Mesenchymal stem cell (in vitro differentiated cells and primary cell): ENCODE measurements at regions not wholly inside any gene's neighbourhood (a gene's known extent, or its start where the extent isn't known, plus 50 kb on each side); places are given as distances from the start of the nearest gene placed in this dataset.

Experiments
- DNase-seq: peaks from one replicate; pipeline ENCODE4 v3.0.0-alpha.2; 2013
- H2AFZ ChIP-seq: one replicate; pipeline ENCODE4 v1.6.1; 2013; ENCODE audit warnings: low read depth, mild to moderate bottlenecking, control low read depth, inconsistent platforms, low read length, moderate library complexity
- H2AK5ac ChIP-seq: 2 replicates; pipeline ENCODE4 v1.6.1; 2013; ENCODE audit warnings: low read length, moderate library complexity, mild to moderate bottlenecking, inconsistent platforms; ENCODE audit not compliant: severe bottlenecking
- H2BK120ac ChIP-seq: one replicate; pipeline ENCODE4 v1.6.1; 2013; ENCODE audit warnings: low read depth, mild to moderate bottlenecking, inconsistent platforms, low read length, moderate library complexity
- H2BK12ac ChIP-seq, 2 experiments: one replicate each; pipeline ENCODE4 v1.6.1; 2013; ENCODE audit warnings: inconsistent platforms in 2 of 2, low read length in 2 of 2, mild to moderate bottlenecking in 2 of 2, moderate library complexity in 2 of 2, control low read depth in 1 of 2
- H2BK15ac ChIP-seq: one replicate; pipeline ENCODE4 v1.6.1; 2013; ENCODE audit warnings: mild to moderate bottlenecking, low read depth, inconsistent platforms; ENCODE audit not compliant: poor library complexity, severe bottlenecking
- H2BK5ac ChIP-seq: 2 replicates; pipeline ENCODE4 v1.6.1; 2013; ENCODE audit warnings: low read depth, mild to moderate bottlenecking, low read length, control low read depth, inconsistent platforms; ENCODE audit not compliant: poor library complexity, severe bottlenecking
- H3K14ac ChIP-seq, 2 experiments: one replicate each; pipeline ENCODE4 v1.6.1; 2013; ENCODE audit warnings: inconsistent platforms in 2 of 2, low read length in 2 of 2, control low read depth in 1 of 2, mild to moderate bottlenecking in 1 of 2, moderate library complexity in 1 of 2
- H3K18ac ChIP-seq, 2 experiments: one replicate each; pipeline ENCODE4 v1.6.1; 2013; ENCODE audit warnings: inconsistent platforms in 2 of 2, low read length in 2 of 2, control low read depth in 1 of 2, low read depth in 1 of 2, mild to moderate bottlenecking in 1 of 2
- H3K23ac ChIP-seq, 2 experiments: one replicate each; pipeline ENCODE4 v1.6.1; 2013; ENCODE audit warnings: inconsistent platforms in 2 of 2, low read length in 2 of 2, mild to moderate bottlenecking in 2 of 2, moderate library complexity in 2 of 2, control low read depth in 1 of 2
- H3K27ac ChIP-seq: 2 replicates; pipeline ENCODE4 v1.5.1; 2013; ENCODE audit warnings: mild to moderate bottlenecking, moderate library complexity, low read length, control low read depth, inconsistent platforms; ENCODE audit not compliant: poor library complexity, severe bottlenecking
- H3K27me3 ChIP-seq, 2 experiments: 2 replicates each; pipeline versions ENCODE4 v1.6.1 to v1.7.0; 2013; ENCODE audit warnings: low read length in 2 of 2, mild to moderate bottlenecking in 2 of 2, moderate library complexity in 2 of 2, control low read depth in 1 of 2, inconsistent platforms in 1 of 2; ENCODE audit not compliant: control insufficient read depth in 1 of 2, insufficient read depth in 1 of 2
- H3K36me3 ChIP-seq, 2 experiments: 2 replicates each; pipeline versions ENCODE4 v1.6.1 to v1.7.0; 2013; ENCODE audit warnings: low read length in 2 of 2, control low read depth in 1 of 2, inconsistent platforms in 1 of 2, low read depth in 1 of 2, mild to moderate bottlenecking in 1 of 2; ENCODE audit not compliant: insufficient read depth in 2 of 2, control insufficient read depth in 1 of 2
- H3K4ac ChIP-seq, 2 experiments: one replicate each; pipeline ENCODE4 v1.6.1; 2013; ENCODE audit warnings: inconsistent platforms in 2 of 2, low read length in 2 of 2, mild to moderate bottlenecking in 2 of 2, moderate library complexity in 2 of 2, control low read depth in 1 of 2, low read depth in 1 of 2
- H3K4me1 ChIP-seq: 2 replicates; pipeline ENCODE4 v1.6.1; 2013; ENCODE audit warnings: low read depth, low read length, control low read depth; ENCODE audit not compliant: control insufficient read depth, insufficient read depth
- H3K4me2 ChIP-seq: 2 replicates; pipeline ENCODE4 v1.6.1; 2013; ENCODE audit warnings: low read length, mild to moderate bottlenecking, inconsistent platforms; ENCODE audit not compliant: poor library complexity, severe bottlenecking
- H3K4me3 ChIP-seq, 2 experiments: 2 replicates each; pipeline versions ENCODE4 v1.5.1 to v1.7.0; 2013; ENCODE audit warnings: low read length in 2 of 2, mild to moderate bottlenecking in 2 of 2, control low read depth in 1 of 2, low read depth in 1 of 2; ENCODE audit not compliant: insufficient read depth in 1 of 2
- H3K79me1 ChIP-seq: replicated peaks from 2 replicates; pipeline ENCODE4 v1.6.1; 2013; ENCODE audit warnings: mild to moderate bottlenecking, control low read depth, low read length, inconsistent platforms; ENCODE audit not compliant: poor library complexity, severe bottlenecking
- H3K9ac ChIP-seq: 2 replicates; pipeline ENCODE4 v1.7.0; 2013; ENCODE audit warnings: mild to moderate bottlenecking, low read length, moderate library complexity
- H3K9me3 ChIP-seq: 2 replicates; pipeline ENCODE4 v1.7.0; 2013; ENCODE audit warnings: mild to moderate bottlenecking, low read length; ENCODE audit not compliant: control insufficient read depth
- H4K8ac ChIP-seq: one replicate; pipeline ENCODE4 v1.6.1; 2013; ENCODE audit warnings: inconsistent platforms, mild to moderate bottlenecking, low read length, moderate library complexity
- H4K91ac ChIP-seq: one replicate; pipeline ENCODE4 v1.6.1; 2013; ENCODE audit warnings: mild to moderate bottlenecking, low read length, inconsistent platforms
- WGBS: methylation state at CpG from one replicate; pipeline ENCODE4 v1.1.7; 2013; ENCODE audit warnings: mixed read lengths; 5-methylcytosine and 5-hydroxymethylcytosine counted together

- H3K79me1 ChIP-seq: no peaks in the 10 kb centered on the region
- no peak overlapping the region for H2BK5ac ChIP-seq
- H2AK5ac ChIP-seq: no peak overlapping the region
These were observed 125.1 kb downstream of the ESM1 start for GRCh38 chr5:54860321-54860720.

GRCh38 chr5:54859316-54859715, 126.1 kb downstream of the ESM1 start:
- Histone ChIP-seq H2BK15ac (no peak overlapping the region), H2BK12ac (no peak overlapping the region), H3K27ac (no peak overlapping the region), H3K23ac (no peak overlapping the region), H3K4me1 (no peaks in the 10 kb centered on the region), H2BK5ac (no peak overlapping the region), H3K79me1 (no peaks in the 10 kb centered on the region), H3K18ac (no peak overlapping the region), H3K9ac (no peak overlapping the region), H4K8ac (no peak overlapping the region), H3K4me3 (no peak overlapping the region), H3K36me3 (no peaks in the 10 kb centered on the region), H3K27me3 (peaks cover 0 to 16% of the 10 kb centered on the region in 2 experiments), H3K4ac (no peak overlapping the region), H2AK5ac (no peak overlapping the region), H3K14ac (no peak overlapping the region), H3K9me3 (peaks cover 41% of the 10 kb centered on the region), H2AFZ (no peak overlapping the region), H4K91ac (no peak overlapping the region), H2BK120ac (no peak overlapping the region), H3K4me2 (no peak overlapping the region)
- no peak for DNase-seq

More at GRCh38 chr5:54860321-54860720, 125.1 kb downstream of the ESM1 start:
- 100% methylated on average over 1 of the region's 2 CpGs for WGBS
- H2BK12ac ChIP-seq: no peak overlapping the region
- no peak overlapping the region for H2BK15ac ChIP-seq
- H4K8ac ChIP-seq: no peak overlapping the region
- H3K18ac ChIP-seq: no peak overlapping the region
- peak overlapping the region in 1 of 2 experiments; percentile 31 for H3K4me3 ChIP-seq
- H3K27ac ChIP-seq: no peak overlapping the region
- no peak overlapping the region for H2AFZ ChIP-seq
- H3K9ac ChIP-seq: peak overlapping the region; percentile 40
- no peaks in the 10 kb centered on the region for H3K4me1 ChIP-seq
- H3K36me3 ChIP-seq: no peaks in the 10 kb centered on the region
- no peak for DNase-seq
- H3K9me3 ChIP-seq: peaks cover 39% of the 10 kb centered on the region
- H3K4me2 ChIP-seq: no peak overlapping the region
- no peak overlapping the region for H4K91ac ChIP-seq
- no peak overlapping the region for H3K23ac ChIP-seq
- no peak overlapping the region for H2BK120ac ChIP-seq
- no peak overlapping the region for H3K14ac ChIP-seq
- no peak overlapping the region for H3K4ac ChIP-seq
- peaks cover 0 to 16% of the 10 kb centered on the region in 2 experiments for H3K27me3 ChIP-seq

GRCh38 chr5:54854883-54855581, 130.4 kb downstream of the ESM1 start:
- H2BK5ac ChIP-seq: no peak overlapping the region
- H3K18ac ChIP-seq: no peak overlapping the region
- no peak overlapping the region for H3K14ac ChIP-seq
- H3K23ac ChIP-seq: no peak overlapping the region
- H3K4me1 ChIP-seq: no peaks in the 10 kb centered on the region
- no peak overlapping the region for H2AK5ac ChIP-seq
- H3K36me3 ChIP-seq: no peaks in the 10 kb centered on the region
- H3K9me3 ChIP-seq: peaks cover 41% of the 10 kb centered on the region
- H3K27ac ChIP-seq: no peak overlapping the region
- no peak overlapping the region for H2BK12ac ChIP-seq
- no peak overlapping the region for H4K91ac ChIP-seq
- H3K4me2 ChIP-seq: no peak overlapping the region
- no peak for DNase-seq
- no peaks in the 10 kb centered on the region for H3K79me1 ChIP-seq
- no peak overlapping the region for H3K4ac ChIP-seq
- H3K4me3 ChIP-seq: no peak overlapping the region
- 75% methylated on average over 4 of the region's 5 CpGs for WGBS
- no peaks in the 10 kb centered on the region for H3K27me3 ChIP-seq
- no peak overlapping the region for H2BK15ac ChIP-seq
- no peak overlapping the region for H2BK120ac ChIP-seq
- no peak overlapping the region for H3K9ac ChIP-seq
- no peak overlapping the region for H4K8ac ChIP-seq
- no peak overlapping the region for H2AFZ ChIP-seq

- Histone ChIP-seq H3K79me1 (no peaks in the 10 kb centered on the region), H3K27ac (no peak overlapping the region), H3K23ac (no peak overlapping the region), H3K14ac (no peak overlapping the region), H4K91ac (no peak overlapping the region), H2BK15ac (no peak overlapping the region), H2AK5ac (no peak overlapping the region), H3K4me2 (no peak overlapping the region), H3K18ac (no peak overlapping the region), H3K36me3 (no peaks in the 10 kb centered on the region), H3K27me3 (peaks cover 0 to 5% of the 10 kb centered on the region in 2 experiments), H2BK120ac (no peak overlapping the region), H2BK5ac (no peak overlapping the region), H3K9ac (no peak overlapping the region), H2AFZ (no peak overlapping the region), H3K9me3 (peaks cover 17% of the 10 kb centered on the region), H3K4me1 (no peaks in the 10 kb centered on the region), H4K8ac (no peak overlapping the region), H3K4ac (no peak overlapping the region), H2BK12ac (no peak overlapping the region), H3K4me3 (no peak overlapping the region)
- DNase-seq: no peak
- 74% methylated on average over 2 of the region's 3 CpGs for WGBS
These were observed 133.4 kb downstream of the ESM1 start for GRCh38 chr5:54852007-54852406.
